Lung (tissue), 11 donors: ENCODE measurements at regions not wholly inside any gene's neighbourhood (a gene's known extent, or its start where the extent isn't known, plus 50 kb on each side); places are given as distances from the start of the nearest gene placed in this dataset.

Experiments used
- ATAC-seq: fragments of 200-7000 bp; cut with Tn5 transposase; one replicate; pipeline ENCODE4 v1.9.1; 2020; ENCODE audit warnings: moderate number of reproducible peaks; ENCODE audit not compliant: insufficient read depth, low FRiP score
- DNase-seq, 3 donors: peaks; one replicate each; pipeline ENCODE4 v3.0.0-alpha.2; 2013 to 2017
- H3K27ac ChIP-seq, 2 donors: one replicate each; pipeline ENCODE4 v1.5.1; 2013; ENCODE audit warnings: mild to moderate bottlenecking in 2 of 2, moderate library complexity in 2 of 2, control low read depth in 1 of 2, inconsistent platforms in 1 of 2, low read depth in 1 of 2, low read length in 1 of 2
- H3K27me3 ChIP-seq, 3 donors: one replicate each; pipeline ENCODE4 v1.5.1; 2013; ENCODE audit warnings: low read length in 2 of 3; ENCODE audit not compliant: control insufficient read depth in 3 of 3, insufficient read depth in 3 of 3
- H3K36me3 ChIP-seq, 4 donors: one replicate each; pipeline ENCODE4 v1.5.1; 2013; ENCODE audit warnings: low read length in 4 of 4, mild to moderate bottlenecking in 1 of 4, moderate library complexity in 1 of 4; ENCODE audit not compliant: control insufficient read depth in 4 of 4, insufficient read depth in 4 of 4
- H3K4me1 ChIP-seq, 5 donors: one replicate each; pipeline ENCODE4 v1.5.1; 2013; ENCODE audit warnings: low read length in 5 of 5, mild to moderate bottlenecking in 2 of 5, moderate library complexity in 1 of 5; ENCODE audit not compliant: control insufficient read depth in 5 of 5, insufficient read depth in 5 of 5
- H3K4me3 ChIP-seq: one replicate; pipeline ENCODE4 v1.5.1; 2013; ENCODE audit warnings: mild to moderate bottlenecking, control low read depth, moderate library complexity
- H3K9ac ChIP-seq, 2 donors: one replicate each; pipeline ENCODE4 v1.5.1; 2013; ENCODE audit warnings: low read length in 2 of 2, control low read depth in 1 of 2; ENCODE audit not compliant: insufficient read depth in 1 of 2
- H3K9me3 ChIP-seq, 4 donors: one replicate each; pipeline ENCODE4 v1.5.1; 2013; ENCODE audit warnings: low read length in 3 of 4, mild to moderate bottlenecking in 1 of 4, moderate library complexity in 1 of 4; ENCODE audit not compliant: control insufficient read depth in 4 of 4, insufficient read depth in 3 of 4
- WGBS, 2 donors: extraction: QIAGEN DNeasy Blood & Tissue Kit; methylation state at CpG; one replicate each; pipeline ENCODE4 v1.1.7; 2013; 5-methylcytosine and 5-hydroxymethylcytosine counted together
- TF ChIP-seq, protein P1 (sequence below): IDR thresholded peaks from 2 replicates; pipeline ENCODE4 v1.5.1; 2012; ENCODE audit warnings: mild to moderate bottlenecking; ENCODE audit errors: control extremely low read depth, extremely low read depth
- donor health status: control.
- donor health status: control.
- donor health status: Bipolar disorder and iron deficiency.
- donor health status: healthy.
- donor health status: DM: yes; HTN: yes; CAD: no.

- Histone ChIP-seq H3K9ac (no peak overlapping the region), H3K4me1 (no peaks in the 10 kb centered on the region), H3K36me3 (no peaks in the 10 kb centered on the region), H3K4me3 (no peak overlapping the region), H3K27ac (no peak overlapping the region), H3K27me3 (no peaks in the 10 kb centered on the region), H3K9me3 (peaks cover 0 to 2% (median 0%) of the 10 kb centered on the region in 4 donors)
- WGBS, 2 donors: 83 to 89% methylated on average over 7 of the region's 7 CpGs
- DNase-seq (no peak), ATAC-seq (no peak)
- TF ChIP-seq, protein P1, sequence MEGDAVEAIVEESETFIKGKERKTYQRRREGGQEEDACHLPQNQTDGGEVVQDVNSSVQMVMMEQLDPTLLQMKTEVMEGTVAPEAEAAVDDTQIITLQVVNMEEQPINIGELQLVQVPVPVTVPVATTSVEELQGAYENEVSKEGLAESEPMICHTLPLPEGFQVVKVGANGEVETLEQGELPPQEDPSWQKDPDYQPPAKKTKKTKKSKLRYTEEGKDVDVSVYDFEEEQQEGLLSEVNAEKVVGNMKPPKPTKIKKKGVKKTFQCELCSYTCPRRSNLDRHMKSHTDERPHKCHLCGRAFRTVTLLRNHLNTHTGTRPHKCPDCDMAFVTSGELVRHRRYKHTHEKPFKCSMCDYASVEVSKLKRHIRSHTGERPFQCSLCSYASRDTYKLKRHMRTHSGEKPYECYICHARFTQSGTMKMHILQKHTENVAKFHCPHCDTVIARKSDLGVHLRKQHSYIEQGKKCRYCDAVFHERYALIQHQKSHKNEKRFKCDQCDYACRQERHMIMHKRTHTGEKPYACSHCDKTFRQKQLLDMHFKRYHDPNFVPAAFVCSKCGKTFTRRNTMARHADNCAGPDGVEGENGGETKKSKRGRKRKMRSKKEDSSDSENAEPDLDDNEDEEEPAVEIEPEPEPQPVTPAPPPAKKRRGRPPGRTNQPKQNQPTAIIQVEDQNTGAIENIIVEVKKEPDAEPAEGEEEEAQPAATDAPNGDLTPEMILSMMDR: no peak
Observed at GRCh38 chr18:56267334-56267733, 371.1 kb downstream of the TXNL1 start.

- Histone ChIP-seq H3K27me3 (no peaks in the 10 kb centered on the region), H3K9ac (no peak overlapping the region), H3K9me3 (no peaks in the 10 kb centered on the region), H3K4me1 (peaks cover 0 to 6% (median 0%) of the 10 kb centered on the region in 5 donors), H3K27ac (no peak overlapping the region), H3K4me3 (no peak overlapping the region), H3K36me3 (no peaks in the 10 kb centered on the region)
- TF ChIP-seq, protein P1: no peak
- WGBS, 2 donors: 67 to 73% methylated on average over 3 of the region's 3 CpGs
- peak in 2 of 3 donors; percentile 15 to 54 for DNase-seq
- no peak for ATAC-seq
Observed at GRCh38 chr18:56258178-56258577, 380.2 kb downstream of the TXNL1 start.

DNA sequence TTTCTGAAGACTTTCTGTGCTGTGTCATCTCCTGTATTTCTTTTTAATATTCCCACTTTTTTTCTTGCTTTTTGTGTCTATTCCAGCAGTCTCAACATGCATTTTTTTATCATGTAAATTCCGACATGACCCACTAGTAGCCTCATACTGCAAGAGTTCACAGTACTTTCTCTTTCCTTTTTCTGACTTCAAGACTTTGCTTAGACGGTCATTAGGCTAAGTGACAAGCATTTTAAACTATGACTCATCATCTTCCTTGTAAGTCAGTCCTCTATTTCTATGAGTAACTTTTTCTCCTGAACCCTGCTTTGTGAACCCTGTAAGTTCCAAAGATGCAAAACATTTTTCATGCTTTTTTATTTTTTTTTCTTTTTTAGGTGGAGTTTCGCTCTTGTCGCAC, 381.2 kb downstream of the TXNL1 start:
- Histone ChIP-seq H3K27ac (no peak overlapping the region), H3K4me3 (no peak overlapping the region), H3K4me1 (peaks cover 0 to 6% (median 0%) of the 10 kb centered on the region in 5 donors), H3K9ac (no peak overlapping the region), H3K27me3 (no peaks in the 10 kb centered on the region), H3K9me3 (no peaks in the 10 kb centered on the region), H3K36me3 (no peaks in the 10 kb centered on the region)
- DNase-seq (peak in 2 of 3 donors; percentile 50 to 69), ATAC-seq (peak; percentile 41)
- WGBS, 2 donors: 57 to 59% methylated on average over 4 of the region's 4 CpGs
- TF ChIP-seq, protein P1: no peak

GRCh38 chr18:56256659-56257058, 381.7 kb downstream of the TXNL1 start:
- Histone ChIP-seq H3K27ac (no peak overlapping the region), H3K4me3 (no peak overlapping the region), H3K4me1 (peaks cover 0 to 6% (median 0%) of the 10 kb centered on the region in 5 donors), H3K9ac (no peak overlapping the region), H3K36me3 (no peaks in the 10 kb centered on the region), H3K9me3 (no peaks in the 10 kb centered on the region), H3K27me3 (no peaks in the 10 kb centered on the region)
- ATAC-seq (no peak), DNase-seq (no peak)
- 88 to 95% methylated on average over 6 of the region's 6 CpGs for WGBS, 2 donors
- TF ChIP-seq, protein P1: no peak
